Hepatocyte (in vitro differentiated cells): ENCODE measurements at regions not wholly inside any gene's neighbourhood (a gene's known extent, or its start where the extent isn't known, plus 50 kb on each side); places are given as distances from the start of the nearest gene placed in this dataset.

Experiments
- CTCF ChIP-seq: fragments of 200-600 bp; sonication (generic); IDR thresholded peaks from 2 replicates; pipeline ENCODE4 v1.5.1; 2016; ENCODE audit warnings: antibody characterized with exemption, mild to moderate bottlenecking; ENCODE audit not compliant: poor library complexity
- EZH2 ChIP-seq: fragments of 200-600 bp; sonication (generic); IDR thresholded peaks from 2 replicates; pipeline ENCODE4 v1.6.1; 2016; ENCODE audit warnings: antibody characterized with exemption, mild to moderate bottlenecking, borderline replicate concordance
- EZH2phosphoT487 ChIP-seq: fragments of 200-600 bp; sonication (generic); IDR thresholded peaks from one replicate; pipeline ENCODE4 v1.6.1; 2018; ENCODE audit warnings: antibody characterized with exemption, mild to moderate bottlenecking, low read depth, moderate library complexity; ENCODE audit not compliant: unreplicated experiment, severe bottlenecking

DNA sequence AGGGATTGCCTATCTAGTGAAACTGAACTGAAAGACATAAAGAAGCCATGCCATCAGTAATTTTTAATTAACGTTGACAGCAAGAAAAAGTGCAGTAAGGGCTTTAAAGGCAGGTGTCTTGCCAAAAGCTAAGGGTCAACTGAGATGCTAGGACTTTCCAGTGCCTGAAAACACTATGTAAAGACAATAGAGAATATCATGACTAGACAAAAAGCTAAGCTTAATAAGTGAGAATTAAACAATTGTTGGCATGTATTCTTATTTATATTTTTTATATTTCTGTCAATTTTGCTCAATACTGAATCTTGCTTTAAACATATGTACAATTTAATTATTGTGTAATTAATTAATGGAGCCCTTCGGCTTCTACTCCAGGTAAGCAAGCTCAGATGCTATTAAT is 803.1 kb downstream of the IGSF11 start:
- TF ChIP-seq CTCF = no peak
- no peak for TF ChIP-seq EZH2
- TF ChIP-seq EZH2phosphoT487 = no peak
